Naive B cell (primary cell): ENCODE measurements at regions not wholly inside any gene's neighbourhood (a gene's known extent, or its start where the extent isn't known, plus 50 kb on each side); places are given as distances from the start of the nearest gene placed in this dataset.

Experiments
- ATAC-seq, 2 donors: fragments of 150-1000 bp; cut with Tn5 transposase; 2 replicates each; pipeline ENCODE4 v1.10.0; 2021; ENCODE audit warnings: low read depth in 2 of 2, mild to moderate bottlenecking in 2 of 2, moderate library complexity in 2 of 2
- DNase-seq: peaks from one replicate; pipeline ENCODE4 v3.0.0; 2022
- H3K27ac Mint-ChIP-seq, 6 donors: one replicate each; pipeline ENCODE4 v1.8.0; 2020 to 2022; ENCODE audit warnings: mild to moderate bottlenecking in 6 of 6, mixed read lengths in 6 of 6, moderate library complexity in 5 of 6, inconsistent platforms in 2 of 6
- H3K27me3 Mint-ChIP-seq, 3 donors: one replicate each; pipeline ENCODE4 v1.8.0; 2021 to 2022; ENCODE audit warnings: mixed read lengths in 3 of 3, mild to moderate bottlenecking in 1 of 3
- H3K36me3 Mint-ChIP-seq, 2 donors: one replicate each; pipeline ENCODE4 v1.8.0; 2020 to 2022; ENCODE audit warnings: mixed read lengths in 2 of 2, inconsistent platforms in 1 of 2, mild to moderate bottlenecking in 1 of 2
- H3K4me1 Mint-ChIP-seq, 3 donors: one replicate each; pipeline ENCODE4 v1.8.0; 2020 to 2022; ENCODE audit warnings: mixed read lengths in 3 of 3, inconsistent platforms in 1 of 3, mild to moderate bottlenecking in 1 of 3, moderate library complexity in 1 of 3
- H3K4me3 Mint-ChIP-seq, 8 donors: one replicate each; pipeline ENCODE4 v1.8.0; 2020 to 2022; ENCODE audit warnings: mild to moderate bottlenecking in 8 of 8, mixed read lengths in 8 of 8, moderate library complexity in 8 of 8, inconsistent platforms in 2 of 8
- H3K9me3 Mint-ChIP-seq, 7 donors: one replicate each; pipeline ENCODE4 v1.8.0; 2020 to 2022; ENCODE audit warnings: mixed read lengths in 7 of 7, mild to moderate bottlenecking in 5 of 7, inconsistent platforms in 2 of 7, moderate library complexity in 1 of 7

- Mint-ChIP-seq H3K4me3 (no peak overlapping the region), H3K9me3 (peaks cover 0 to 2% (median 0%) of the 10 kb centered on the region in 7 donors), H3K4me1 (no peaks in the 10 kb centered on the region), H3K27me3 (peaks cover 0 to 7% (median under 1%) of the 10 kb centered on the region in 3 donors), H3K36me3 (no peaks in the 10 kb centered on the region), H3K27ac (no peak overlapping the region)
- ATAC-seq: no peak
- DNase-seq: no peak
Observed at GRCh38 chr12:97216848-97217247, 245.8 kb upstream of the RMST start.

- peaks cover 0 to 2% (median 0%) of the 10 kb centered on the region in 3 donors for H3K4me1 Mint-ChIP-seq
- H3K36me3 Mint-ChIP-seq: no peaks in the 10 kb centered on the region
- H3K4me3 Mint-ChIP-seq: no peak overlapping the region
- DNase-seq (no peak), ATAC-seq (no peak)
- H3K9me3 Mint-ChIP-seq: peaks cover 0 to 1% (median 0%) of the 10 kb centered on the region in 7 donors
- H3K27me3 Mint-ChIP-seq: peaks cover 0 to 5% (median 5%) of the 10 kb centered on the region in 3 donors
- H3K27ac Mint-ChIP-seq: no peak overlapping the region
Observed at GRCh38 chr12:97222391-97222790, 240.2 kb upstream of the RMST start.

- H3K27me3 Mint-ChIP-seq: peaks cover 0 to 8% (median 3%) of the 10 kb centered on the region in 3 donors
- H3K4me1 Mint-ChIP-seq: peaks cover 0 to 2% (median 0%) of the 10 kb centered on the region in 3 donors
- H3K9me3 Mint-ChIP-seq: peaks cover 0 to 2% (median 0%) of the 10 kb centered on the region in 7 donors
- DNase-seq: no peak
- H3K27ac Mint-ChIP-seq: peak overlapping the region in 1 of 6 donors; percentile 21
- no peaks in the 10 kb centered on the region for H3K36me3 Mint-ChIP-seq
- no peak for ATAC-seq
- no peak overlapping the region for H3K4me3 Mint-ChIP-seq
Observed at GRCh38 chr12:97223419-97223818, 239.2 kb upstream of the RMST start.

GRCh38 chr12:97229004-97229403 is 233.6 kb upstream of the RMST start:
- Mint-ChIP-seq H3K9me3 (peaks cover 0 to 6% (median 2%) of the 10 kb centered on the region in 7 donors), H3K27me3 (peaks cover 0 to 10% (median 4%) of the 10 kb centered on the region in 3 donors), H3K27ac (no peak overlapping the region), H3K4me1 (no peaks in the 10 kb centered on the region), H3K4me3 (no peak overlapping the region), H3K36me3 (no peaks in the 10 kb centered on the region)
- DNase-seq (no peak), ATAC-seq (no peak)

- ATAC-seq: no peak
- Mint-ChIP-seq H3K36me3 (no peaks in the 10 kb centered on the region), H3K27me3 (no peaks in the 10 kb centered on the region), H3K27ac (peak overlapping the region in 1 of 6 donors; percentile 7), H3K9me3 (peaks cover 0 to 5% (median 0%) of the 10 kb centered on the region in 7 donors), H3K4me1 (no peaks in the 10 kb centered on the region), H3K4me3 (no peak overlapping the region)
- DNase-seq: no peak
Observed at GRCh38 chr12:97235102-97235501, 227.5 kb upstream of the RMST start.

- Mint-ChIP-seq H3K4me3 (no peak overlapping the region), H3K9me3 (peaks cover 0 to 5% (median 0%) of the 10 kb centered on the region in 7 donors), H3K36me3 (no peaks in the 10 kb centered on the region), H3K27me3 (peaks cover 10 to 22% (median 15%) of the 10 kb centered on the region in 3 donors), H3K27ac (no peak overlapping the region), H3K4me1 (no peaks in the 10 kb centered on the region)
- ATAC-seq (no peak), DNase-seq (no peak)
Observed at GRCh38 chr12:97246368-97246767, 216.2 kb upstream of the RMST start.

- ATAC-seq (no peak), DNase-seq (no peak)
- no peak overlapping the region for H3K4me3 Mint-ChIP-seq
- H3K4me1 Mint-ChIP-seq: no peaks in the 10 kb centered on the region
- peaks cover 9 to 19% (median 12%) of the 10 kb centered on the region in 3 donors for H3K27me3 Mint-ChIP-seq
- no peaks in the 10 kb centered on the region for H3K36me3 Mint-ChIP-seq
- H3K9me3 Mint-ChIP-seq: no peaks in the 10 kb centered on the region
- no peak overlapping the region for H3K27ac Mint-ChIP-seq
Observed at GRCh38 chr12:97250483-97250882, 212.1 kb upstream of the RMST start.

GRCh38 chr12:97257726-97258125 is 204.9 kb upstream of the RMST start:
- H3K4me3 Mint-ChIP-seq: peak overlapping the region in 1 of 8 donors; percentile 48
- DNase-seq: no peak

GRCh38 chr12:97259098-97259497 is 203.5 kb upstream of the RMST start:
- Mint-ChIP-seq H3K27me3 (peaks cover 0 to 4% (median 0%) of the 10 kb centered on the region in 3 donors), H3K4me1 (peaks cover 0 to 2% (median under 1%) of the 10 kb centered on the region in 3 donors), H3K36me3 (peaks cover 0 to 5% of the 10 kb centered on the region in 2 donors), H3K27ac (no peak overlapping the region), H3K4me3 (no peak overlapping the region), H3K9me3 (peaks cover 0 to 9% (median 0%) of the 10 kb centered on the region in 7 donors)
- no peak for DNase-seq
- no peak for ATAC-seq

More at GRCh38 chr12:97257726-97258125, 204.9 kb upstream of the RMST start:
- Mint-ChIP-seq H3K36me3 (no peaks in the 10 kb centered on the region), H3K27me3 (peaks cover 0 to 8% (median 1%) of the 10 kb centered on the region in 3 donors), H3K9me3 (peaks cover 0 to 1% (median 0%) of the 10 kb centered on the region in 7 donors), H3K27ac (no peak overlapping the region), H3K4me1 (no peaks in the 10 kb centered on the region)
- no peak for ATAC-seq

GRCh38 chr12:97260786-97261185 is 201.8 kb upstream of the RMST start:
- Mint-ChIP-seq H3K4me3 (no peak overlapping the region), H3K36me3 (peaks cover 0 to 5% of the 10 kb centered on the region in 2 donors), H3K27ac (no peak overlapping the region), H3K9me3 (peaks cover 0 to 9% (median 0%) of the 10 kb centered on the region in 7 donors), H3K4me1 (peaks cover 0 to 5% (median 5%) of the 10 kb centered on the region in 3 donors), H3K27me3 (peaks cover 0 to 5% (median 0%) of the 10 kb centered on the region in 3 donors)
- no peak for ATAC-seq
- no peak for DNase-seq

GRCh38 chr12:97267166-97267565 is 195.4 kb upstream of the RMST start:
- no peak overlapping the region for H3K27ac Mint-ChIP-seq
- H3K4me1 Mint-ChIP-seq: peaks cover 0 to 5% (median 5%) of the 10 kb centered on the region in 3 donors
- H3K27me3 Mint-ChIP-seq: peaks cover 18 to 23% (median 20%) of the 10 kb centered on the region in 3 donors
- peaks cover 0 to 5% of the 10 kb centered on the region in 2 donors for H3K36me3 Mint-ChIP-seq
- H3K9me3 Mint-ChIP-seq: peaks cover 2 to 34% (median 5%) of the 10 kb centered on the region in 7 donors
- H3K4me3 Mint-ChIP-seq: no peak overlapping the region
- ATAC-seq (no peak), DNase-seq (no peak)

GRCh38 chr12:97267594-97268202 is 194.9 kb upstream of the RMST start:
- no peak overlapping the region for H3K4me3 Mint-ChIP-seq
- DNase-seq: no peak
- H3K27ac Mint-ChIP-seq: no peak overlapping the region
- peaks cover 0 to 5% (median 5%) of the 10 kb centered on the region in 3 donors for H3K4me1 Mint-ChIP-seq
- no peak for ATAC-seq
- peaks cover 0 to 5% of the 10 kb centered on the region in 2 donors for H3K36me3 Mint-ChIP-seq
- H3K27me3 Mint-ChIP-seq: peaks cover 18 to 23% (median 20%) of the 10 kb centered on the region in 3 donors
- peaks cover 2 to 37% (median 5%) of the 10 kb centered on the region in 7 donors for H3K9me3 Mint-ChIP-seq

- DNase-seq: no peak
- H3K9me3 Mint-ChIP-seq: peaks cover 0 to 34% (median 5%) of the 10 kb centered on the region in 7 donors
- H3K4me3 Mint-ChIP-seq: no peak overlapping the region
- H3K36me3 Mint-ChIP-seq: no peaks in the 10 kb centered on the region
- H3K4me1 Mint-ChIP-seq: peaks cover 5 to 21% (median 9%) of the 10 kb centered on the region in 3 donors
- peaks cover 26 to 46% (median 33%) of the 10 kb centered on the region in 3 donors for H3K27me3 Mint-ChIP-seq
- H3K27ac Mint-ChIP-seq: no peak overlapping the region
- ATAC-seq: no peak
Observed at GRCh38 chr12:97272471-97272870, 190.1 kb upstream of the RMST start.

- H3K27ac Mint-ChIP-seq: no peak overlapping the region
- peaks cover 5 to 21% (median 9%) of the 10 kb centered on the region in 3 donors for H3K4me1 Mint-ChIP-seq
- no peaks in the 10 kb centered on the region for H3K36me3 Mint-ChIP-seq
- H3K9me3 Mint-ChIP-seq: peaks cover 0 to 22% (median 0%) of the 10 kb centered on the region in 7 donors
- no peak for DNase-seq
- peaks cover 19 to 49% (median 23%) of the 10 kb centered on the region in 3 donors for H3K27me3 Mint-ChIP-seq
- no peak overlapping the region for H3K4me3 Mint-ChIP-seq
- ATAC-seq: no peak
Observed at GRCh38 chr12:97274386-97274785, 188.2 kb upstream of the RMST start.
